Left renal cortex interstitium (tissue), 4 donors: ENCODE measurements at regions not wholly inside any gene's neighbourhood (a gene's known extent, or its start where the extent isn't known, plus 50 kb on each side); places are given as distances from the start of the nearest gene placed in this dataset.

Experiments
- DNase-seq, 4 donors: peaks; one replicate each; pipeline ENCODE4 v3.0.0-alpha.2; 2013; ENCODE audit warnings: low read depth in 4 of 4, low spot score in 2 of 4, missing footprints in 1 of 4

DNA sequence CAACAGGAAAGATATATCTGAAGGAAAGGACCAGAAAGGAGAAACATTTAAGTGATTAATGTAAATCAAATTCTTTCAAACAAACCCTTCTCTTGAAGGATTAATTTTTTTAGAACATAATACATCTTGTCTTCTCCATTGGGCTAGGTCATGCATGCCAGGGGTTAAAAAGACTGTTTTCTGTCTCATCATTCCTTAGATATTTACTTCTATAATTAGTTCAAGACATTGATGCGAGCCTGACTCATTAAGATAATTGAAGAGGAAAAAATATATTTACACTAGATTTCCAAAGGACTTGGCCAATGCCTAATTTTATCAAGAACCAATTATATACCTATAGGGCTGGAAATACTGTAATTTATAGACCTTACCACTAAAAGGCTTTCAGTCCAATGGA is 166.6 kb upstream of the SETBP1 start:
- DNase-seq: no peak

DNA sequence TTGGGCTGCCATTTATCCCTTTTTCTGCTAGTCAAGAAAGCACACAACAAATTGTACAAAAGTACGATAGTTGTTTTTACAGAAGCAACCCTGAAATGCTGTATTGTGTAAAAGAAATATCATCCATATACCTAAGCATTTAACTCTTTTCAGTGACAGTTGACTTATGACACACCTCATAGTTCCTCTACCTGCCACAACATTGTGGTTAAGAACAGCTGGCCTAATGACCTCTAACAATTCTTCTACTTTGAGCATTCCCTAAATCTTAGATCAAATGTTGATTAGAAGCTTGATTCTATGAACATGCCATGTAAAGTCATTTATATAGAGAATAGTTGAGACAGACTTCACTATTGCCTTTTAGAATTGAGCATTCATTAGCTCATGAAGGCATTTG is 165.9 kb upstream of the SETBP1 start:
- no peak for DNase-seq

DNA sequence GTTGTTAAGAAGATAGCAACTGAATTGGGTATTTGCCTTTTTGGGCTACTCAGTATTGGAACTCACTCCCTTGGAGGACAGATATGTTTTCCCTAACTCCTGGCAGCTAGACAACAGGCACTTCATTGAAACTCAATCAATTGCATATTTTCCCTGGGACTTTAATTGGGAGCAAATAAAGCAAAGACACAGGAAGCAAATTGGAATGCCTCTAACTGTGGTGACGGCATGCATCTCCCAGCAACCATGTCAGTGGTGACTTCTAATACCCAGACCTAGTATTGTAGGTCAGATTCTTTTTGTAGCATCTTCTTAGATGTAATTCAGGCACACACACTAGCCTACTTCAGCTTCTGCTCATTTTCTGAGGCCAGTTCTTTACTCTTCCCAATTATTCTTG is 164.2 kb upstream of the SETBP1 start:
- no peak for DNase-seq

DNA sequence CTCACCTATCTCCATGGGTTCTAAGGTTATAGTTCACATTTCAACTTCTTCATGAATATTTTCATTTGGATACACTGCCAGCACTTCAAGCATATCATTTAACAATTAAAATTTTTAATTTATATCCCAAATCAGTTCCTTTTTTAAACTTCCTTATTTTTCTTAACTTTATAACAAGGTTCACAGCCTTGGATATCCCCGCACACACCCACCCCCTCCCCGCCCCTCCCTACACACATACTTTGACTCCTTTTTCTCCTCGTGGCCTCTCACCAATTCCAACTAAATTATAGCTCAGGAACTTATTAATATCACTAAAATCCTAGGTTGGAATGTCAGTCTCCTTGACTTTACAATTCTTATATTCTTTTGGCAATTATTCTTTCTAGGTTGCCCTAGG is 163.6 kb upstream of the SETBP1 start:
- DNase-seq: no peak

DNA sequence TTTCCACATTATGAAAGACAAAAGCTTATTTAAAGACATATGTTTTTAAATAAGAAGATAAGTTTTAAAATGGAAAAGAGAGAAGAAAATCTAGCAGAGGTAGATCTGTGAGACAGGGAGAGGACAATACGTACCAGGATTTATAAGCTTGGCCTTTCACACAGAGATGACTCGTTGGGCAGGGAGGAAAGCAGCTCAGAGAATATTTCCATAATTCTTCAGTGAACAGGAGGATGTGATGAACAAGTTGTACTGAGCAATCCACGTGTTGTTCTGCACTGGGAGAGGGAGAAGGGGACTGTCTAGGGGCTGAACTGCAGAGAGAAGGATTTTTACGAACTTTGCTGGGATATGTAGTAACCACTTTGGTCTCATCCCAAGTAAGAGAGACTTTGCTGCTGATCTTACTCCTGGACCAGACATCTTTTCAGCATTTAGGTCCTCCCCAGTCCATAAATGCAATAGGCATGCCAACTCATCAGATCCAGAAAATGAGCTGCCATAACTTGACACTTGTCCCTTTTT is 162.5 kb upstream of the SETBP1 start:
- DNase-seq: no peak

DNA sequence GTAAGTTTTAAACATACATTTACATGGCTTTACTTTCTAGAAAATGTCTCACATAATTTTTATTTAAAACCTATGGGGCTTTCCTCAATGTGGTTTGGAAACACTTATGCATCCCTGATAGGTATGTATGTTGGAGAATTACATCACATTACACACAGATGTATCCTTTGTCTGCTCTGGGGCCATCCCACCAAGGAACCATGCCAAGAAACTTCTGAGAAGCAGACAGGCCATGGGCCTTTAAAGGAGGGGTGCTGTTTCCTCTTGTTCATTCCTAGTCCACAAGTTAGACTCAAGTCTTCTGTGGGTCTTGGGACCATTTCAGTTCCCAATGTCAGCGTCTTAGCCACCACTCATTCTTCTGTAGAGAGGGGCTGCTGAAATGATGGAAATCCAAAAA is 162.0 kb upstream of the SETBP1 start:
- no peak for DNase-seq

DNA sequence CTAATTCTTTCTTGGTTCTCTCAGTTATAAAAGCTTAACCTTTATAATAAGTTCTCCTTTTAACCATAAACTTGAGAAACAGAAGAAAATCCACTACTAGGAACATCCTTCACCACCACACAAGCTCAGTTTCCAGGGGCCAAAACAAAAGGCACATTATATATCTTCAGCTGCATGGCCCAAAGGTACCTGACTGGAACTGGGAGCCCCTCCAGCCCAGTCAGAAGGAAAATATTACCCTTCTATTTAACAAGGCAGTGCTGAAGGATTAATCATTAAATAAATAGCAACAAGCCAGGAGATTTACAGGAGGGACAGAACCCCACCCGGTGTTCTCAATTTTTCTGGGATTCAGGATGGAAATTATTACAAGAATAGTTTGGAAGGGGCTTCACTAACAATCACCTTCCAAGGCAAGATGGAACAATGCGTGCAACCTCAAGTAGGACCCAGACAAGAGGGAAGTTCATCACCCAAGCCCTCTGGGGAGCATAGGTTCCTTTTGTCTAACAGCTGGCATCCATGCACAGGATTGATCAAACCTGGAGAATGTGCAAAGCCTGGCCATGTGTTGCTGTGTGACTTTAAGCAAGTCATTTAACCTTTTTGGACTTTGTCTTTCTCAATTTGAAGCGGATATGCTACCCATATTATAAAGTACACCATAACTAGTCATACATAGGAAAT is 159.6 kb upstream of the SETBP1 start:
- no peak for DNase-seq

DNA sequence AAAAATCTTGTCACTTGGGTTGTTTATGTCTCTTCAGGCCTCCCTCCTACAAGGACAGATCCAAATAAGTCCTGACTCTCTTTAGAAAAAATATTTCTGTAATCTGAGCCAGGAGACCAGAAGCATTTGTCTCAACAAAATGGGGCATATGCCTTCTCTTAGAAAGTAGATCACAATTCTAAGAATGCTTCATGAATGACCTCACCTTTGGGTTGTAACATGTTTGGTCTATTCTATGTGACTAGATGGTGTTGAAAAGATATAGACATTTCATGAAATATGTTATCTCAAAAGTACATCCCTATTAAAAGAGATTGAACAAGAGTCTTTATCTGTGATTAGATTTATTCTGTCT is 159.0 kb upstream of the SETBP1 start:
- DNase-seq: no peak

DNA sequence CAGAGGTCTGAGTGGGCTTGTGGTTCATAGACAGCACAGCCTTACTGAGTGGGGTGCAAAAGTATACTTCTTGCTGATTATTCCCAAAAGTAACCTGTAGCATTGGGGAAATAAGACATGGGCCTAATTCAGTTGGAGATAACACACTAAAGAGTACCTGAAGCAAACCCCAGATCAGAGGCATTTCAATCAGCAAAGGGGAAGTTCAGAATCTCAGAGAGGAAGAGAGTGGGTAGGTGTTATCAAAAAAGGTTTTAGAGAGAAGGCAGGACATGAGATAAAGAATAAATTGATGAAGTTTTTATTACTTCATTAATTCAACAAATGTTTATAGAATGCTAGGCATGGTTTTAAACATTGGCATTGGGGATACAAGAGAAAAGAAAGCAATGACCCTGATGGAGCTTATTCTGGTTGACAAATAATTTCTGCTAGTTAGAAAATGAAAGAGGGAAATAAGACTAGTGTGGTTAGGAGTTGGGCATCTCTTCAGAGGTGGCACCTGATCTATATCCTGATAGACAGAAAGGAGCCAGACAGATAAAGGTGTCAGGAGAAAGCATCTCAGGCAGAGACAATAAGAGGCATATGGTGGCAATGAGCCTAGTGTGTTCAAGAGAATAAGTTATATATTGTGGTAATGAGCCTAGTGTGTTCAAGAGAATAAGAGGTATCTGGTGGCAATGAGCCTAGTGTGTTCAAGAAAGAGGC is 153.8 kb upstream of the SETBP1 start:
- no peak for DNase-seq

DNA sequence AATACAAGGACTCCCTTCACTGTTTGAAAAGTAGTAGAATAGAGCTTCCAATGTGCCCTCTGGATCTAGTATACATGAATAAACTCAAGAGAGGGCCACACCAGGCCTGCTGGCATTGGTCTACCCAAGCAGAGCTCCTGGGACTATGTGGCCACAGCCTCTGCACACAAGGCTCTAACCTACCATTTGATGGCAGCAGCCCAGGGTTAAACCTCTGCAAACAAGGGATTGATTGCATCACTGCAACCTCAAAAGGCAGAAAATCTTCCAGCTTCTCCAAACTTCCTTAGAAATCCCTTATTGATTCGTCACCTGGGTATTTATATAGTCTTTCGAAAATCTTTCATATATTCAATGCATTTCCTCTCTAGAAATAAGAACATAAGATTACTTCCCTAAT is 147.6 kb upstream of the SETBP1 start:
- no peak for DNase-seq

DNA sequence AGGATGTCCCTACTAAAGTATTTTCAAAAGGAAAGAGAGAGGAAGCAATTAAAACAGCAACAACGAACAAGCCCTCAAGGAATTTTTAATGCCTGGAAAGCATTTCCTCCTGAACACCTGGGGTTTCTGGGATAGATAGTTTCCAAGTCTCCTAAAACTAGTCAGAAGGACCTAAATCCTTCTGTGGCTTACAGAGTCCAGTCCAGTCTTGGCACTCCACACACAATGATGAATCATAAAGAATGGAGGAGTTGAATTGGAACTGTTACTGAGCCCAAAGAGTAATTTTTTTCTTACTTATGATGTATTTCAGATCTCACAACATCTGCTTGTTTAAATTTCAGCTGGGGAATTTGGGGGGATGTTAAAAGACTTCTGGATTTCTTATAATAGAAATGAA is 144.6 kb upstream of the SETBP1 start:
- no peak for DNase-seq

DNA sequence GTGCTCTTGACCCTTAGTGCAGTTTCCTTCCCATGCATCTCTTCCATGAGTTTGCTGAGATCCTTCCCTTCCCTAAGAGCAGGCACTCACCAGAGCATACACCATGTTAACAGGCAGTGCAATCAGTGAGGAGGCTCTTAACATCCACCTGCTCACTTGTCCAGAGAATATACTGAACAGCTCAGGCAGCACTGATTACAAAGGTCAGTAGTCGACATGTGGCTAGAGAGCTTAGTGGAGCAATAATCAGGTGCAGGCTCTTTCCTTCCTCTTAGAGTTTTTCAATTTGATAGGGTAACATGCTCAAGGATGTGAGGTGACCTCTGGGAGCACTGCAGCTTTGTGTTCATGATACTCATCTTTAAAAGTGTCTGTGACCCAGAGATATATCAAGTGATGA is 144.1 kb upstream of the SETBP1 start:
- no peak for DNase-seq

DNA sequence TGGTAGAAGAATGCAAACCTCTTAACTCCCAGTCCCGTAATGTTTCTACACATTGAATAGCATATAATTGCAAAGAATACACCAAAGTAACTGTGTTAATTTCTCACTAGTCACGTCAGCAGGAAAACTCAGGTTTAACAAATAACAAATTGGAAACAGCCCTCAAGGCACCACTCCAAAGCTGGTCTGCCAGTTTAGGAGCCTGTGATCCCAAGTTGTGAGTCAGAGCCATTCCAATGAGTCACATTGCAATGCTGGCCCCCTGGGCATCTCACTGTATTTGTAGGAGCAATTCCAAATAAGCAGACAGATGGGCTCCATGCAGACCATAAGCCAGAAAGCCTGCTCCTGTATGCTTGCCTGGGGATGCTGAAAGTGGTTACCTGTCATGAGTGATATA is 143.2 kb upstream of the SETBP1 start:
- no peak for DNase-seq

DNA sequence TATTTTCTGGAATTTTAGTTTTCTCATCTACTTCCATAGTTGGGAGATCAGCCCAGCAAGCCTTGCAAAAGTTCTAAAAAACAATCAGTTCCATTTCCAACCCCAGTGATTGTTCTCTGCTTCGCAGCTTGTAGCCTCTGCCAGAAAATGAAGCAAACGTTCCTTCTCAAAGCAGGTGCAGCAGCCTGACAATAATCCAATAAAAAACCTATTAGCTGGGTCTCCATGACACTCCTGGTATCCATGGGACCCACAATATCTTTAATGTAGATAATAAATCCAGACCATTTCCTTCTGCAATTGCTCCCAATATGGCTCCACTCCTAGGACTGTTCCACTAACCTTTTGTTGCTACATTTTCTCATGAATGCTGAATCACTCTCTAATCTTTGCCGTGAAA is 140.8 kb upstream of the SETBP1 start:
- no peak for DNase-seq

DNA sequence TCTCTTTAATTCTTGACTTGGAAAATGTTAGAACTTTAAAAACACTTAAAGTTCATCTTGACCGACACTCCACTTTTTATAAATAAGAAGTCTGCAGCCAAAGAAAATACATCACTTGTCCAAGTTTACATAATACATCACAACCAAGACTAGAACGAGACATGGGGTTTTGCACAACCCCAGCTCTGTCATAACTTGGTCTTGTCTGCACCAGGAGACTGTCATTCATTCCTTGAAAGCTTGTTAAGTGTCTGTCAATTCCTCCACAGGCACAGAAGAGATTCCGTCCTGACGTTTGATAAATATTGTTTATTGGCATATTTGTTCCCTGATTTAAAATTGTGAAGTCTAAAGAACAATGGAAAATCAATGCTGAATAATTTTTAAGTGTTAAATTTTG is 139.5 kb upstream of the SETBP1 start:
- DNase-seq: no peak

DNA sequence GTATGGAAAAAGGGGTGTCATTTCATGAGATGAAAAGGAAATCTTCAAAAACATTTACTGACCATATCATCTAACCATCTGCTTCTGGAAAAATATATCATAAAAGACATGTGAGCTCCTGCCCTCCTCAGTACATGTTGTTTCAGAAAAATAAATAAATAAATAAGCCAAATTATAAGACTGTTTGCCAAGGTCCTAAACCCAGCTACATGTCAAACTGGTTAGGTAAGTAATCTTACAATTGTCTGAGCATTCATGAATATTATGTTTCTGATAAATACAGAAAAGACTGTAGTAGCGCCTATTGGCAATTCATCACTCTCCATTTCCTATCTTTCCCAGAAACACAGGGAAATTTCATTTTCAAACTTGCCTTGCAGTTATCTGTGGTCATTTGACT is 138.9 kb upstream of the SETBP1 start:
- DNase-seq: no peak

DNA sequence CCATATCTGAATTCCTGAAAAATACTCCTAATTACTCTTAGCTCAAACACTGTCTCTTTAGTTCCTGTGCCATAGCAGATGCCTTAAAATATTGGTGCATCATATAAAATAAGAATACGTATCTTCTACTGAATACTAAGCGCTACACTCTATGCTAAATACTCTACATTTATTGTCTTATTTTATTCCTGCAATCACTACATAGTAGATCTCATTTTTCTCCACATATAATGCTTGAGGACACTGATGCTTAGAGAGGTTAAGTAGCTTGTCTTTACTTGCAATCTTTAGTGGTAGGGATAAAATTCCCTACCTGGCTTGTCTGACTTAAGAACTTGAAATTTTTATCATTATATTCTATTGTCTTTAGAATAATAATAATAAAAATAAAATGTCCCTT is 137.3 kb upstream of the SETBP1 start:
- no peak for DNase-seq

DNA sequence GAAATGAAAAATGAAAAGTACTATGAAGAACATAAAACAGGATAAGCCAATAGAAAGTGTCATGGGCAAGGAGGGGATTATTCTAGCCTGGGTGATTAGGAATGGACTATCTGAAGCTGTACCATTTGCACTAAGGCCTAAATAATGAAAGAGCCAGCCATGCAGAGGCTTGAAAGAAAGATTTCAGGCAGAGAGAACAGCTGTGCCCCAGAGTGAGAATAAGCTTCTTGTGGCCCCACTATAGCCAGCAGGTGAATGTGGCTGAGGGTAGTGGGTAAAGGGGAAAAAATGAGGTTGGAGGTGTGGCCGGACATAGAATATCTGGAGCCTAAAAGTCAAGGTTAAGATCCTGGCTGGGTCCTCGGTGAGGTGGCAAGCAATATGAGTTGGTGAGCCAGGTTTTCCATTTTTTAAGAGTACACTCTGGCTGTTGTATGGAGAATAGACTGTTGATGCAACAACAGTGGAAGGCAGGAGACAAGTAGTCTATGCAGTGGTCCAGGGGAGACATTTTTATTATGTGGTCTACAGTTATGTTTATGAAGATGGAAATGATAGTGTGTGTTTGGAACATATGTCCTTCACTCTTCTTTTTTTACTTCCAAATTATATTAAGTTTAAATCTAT is 135.2 kb upstream of the SETBP1 start:
- DNase-seq: no peak

DNA sequence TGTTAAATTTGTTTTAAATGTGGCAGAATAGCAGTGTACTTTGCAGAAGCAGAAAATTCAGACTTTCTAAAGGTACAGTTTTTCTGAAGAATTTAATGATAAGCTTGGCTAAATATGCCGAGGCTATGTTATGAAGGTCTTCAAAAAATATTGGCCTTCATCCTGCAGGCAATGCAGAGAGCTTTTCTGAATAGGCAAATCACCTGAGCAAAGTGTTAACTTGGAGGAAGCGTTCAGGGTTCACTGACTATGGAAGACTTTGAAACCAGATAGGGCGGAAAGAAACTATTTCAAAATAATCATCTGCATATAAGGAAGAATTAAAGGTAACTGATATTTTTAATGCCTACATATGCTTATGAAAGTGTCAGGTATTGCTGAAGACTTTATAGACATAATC is 133.7 kb upstream of the SETBP1 start:
- no peak for DNase-seq

DNA sequence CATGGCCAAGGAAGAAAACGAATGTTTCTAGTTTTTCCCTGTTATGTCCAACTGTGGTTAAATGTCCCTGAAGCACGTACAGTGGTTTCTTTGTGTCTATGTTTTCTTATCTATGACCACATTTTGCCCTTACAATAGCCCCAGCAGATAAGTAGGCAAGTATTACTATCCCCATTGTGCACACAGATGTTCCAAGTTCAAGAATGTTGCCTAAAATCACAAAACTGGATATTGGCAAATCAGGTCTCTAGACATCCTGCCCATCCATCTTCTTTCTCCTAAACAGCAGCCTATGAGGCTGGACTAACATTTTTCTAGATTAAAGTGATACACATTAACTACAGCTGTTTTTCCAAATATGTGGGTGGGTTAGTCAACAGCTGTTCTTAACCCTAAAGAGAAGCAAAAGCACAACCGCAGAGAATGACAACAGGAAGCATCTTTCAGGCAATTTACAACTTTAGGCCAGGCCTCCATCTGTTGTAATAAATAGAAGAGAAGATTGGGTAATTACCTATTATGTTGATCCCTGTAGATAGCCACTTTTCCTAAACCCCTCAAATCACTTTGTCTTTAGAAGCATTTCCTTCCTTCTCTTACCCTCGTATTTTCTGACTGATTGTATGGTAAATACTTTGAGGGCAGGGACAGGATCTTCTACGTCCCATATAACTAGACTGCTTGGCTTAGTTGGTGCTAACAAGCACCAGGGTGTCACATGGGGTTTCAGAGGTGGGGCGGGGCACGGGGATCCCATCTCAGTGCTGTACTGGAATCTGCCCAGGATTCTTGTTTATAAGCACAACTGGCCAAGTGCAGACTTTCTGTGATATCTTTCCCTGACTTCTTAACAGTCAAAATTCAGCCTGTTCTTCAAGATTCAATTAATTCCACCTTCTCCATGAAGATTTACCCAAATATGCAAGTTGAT is 132.1 kb upstream of the SETBP1 start:
- DNase-seq: peak in 2 of 4 donors; percentile 6 to 7

DNA sequence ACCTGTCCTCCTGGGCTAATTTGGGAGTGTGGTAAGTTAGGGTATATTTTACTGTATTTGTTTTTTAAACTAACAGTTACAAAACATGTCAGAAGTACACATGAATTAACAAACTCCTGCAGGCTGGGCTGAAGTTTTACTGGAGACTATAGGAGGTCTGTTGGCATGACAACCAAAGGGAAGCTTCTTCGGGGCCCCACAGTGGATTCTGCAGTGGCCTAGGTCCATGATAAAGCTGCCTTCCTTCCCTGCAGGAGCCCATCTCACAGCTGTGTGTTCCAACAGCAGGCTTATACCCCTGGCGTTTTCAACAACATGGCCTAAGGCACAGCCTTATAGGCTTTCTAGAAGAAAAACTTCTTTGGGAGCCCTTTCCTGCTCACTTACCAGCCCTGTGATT is 128.0 kb upstream of the SETBP1 start:
- DNase-seq: no peak
